ENCODE measurements at regions not wholly inside any gene's neighbourhood (a gene's known extent, or its start where the extent isn't known, plus 50 kb on each side); places are given as distances from the start of the nearest gene placed in this dataset.

GRCh38 chr2:18411626-18412025 lies 148.8 kb downstream of the RDH14 start:
- no peak for DNase-seq (ENCODE audit: low spot score)
- H3K27ac ChIP-seq: no peak overlapping the region
- POLR2A ChIA-PET (ENCODE audit: low non-redundant PET): no interaction called here
- TF ChIP-seq CTCF (conservative IDR thresholded peaks at IDR 0.05; ENCODE audit: low read depth): no peak
- CTCF ChIA-PET: no interaction called here

GRCh38 chr2:18410543-18410942 lies 149.9 kb downstream of the RDH14 start:
- DNase-seq (ENCODE audit: low spot score): no peak
- CTCF ChIA-PET: interaction anchor here (0.6 kb wide), 1 partner anchor 23 kb away, joined by 3 read pairs; no protein-coding TSS in a partner anchor
- POLR2A ChIA-PET (ENCODE audit: low non-redundant PET): no interaction called here
- no peak overlapping the region for H3K27ac ChIP-seq
- TF ChIP-seq CTCF (conservative IDR thresholded peaks at IDR 0.05; ENCODE audit: low read depth): no peak

- TF ChIP-seq CTCF (conservative IDR thresholded peaks at IDR 0.05; ENCODE audit: low read depth): no peak
- no peak for DNase-seq (ENCODE audit: low spot score)
- ChIA-PET POLR2A (ENCODE audit: low non-redundant PET) (no interaction called here), CTCF (interaction anchor here (0.6 to 0.8 kb wide), 4 partner anchors 22 to 1261 kb away, joined by 3 to 7 read pairs (median 3); no protein-coding TSS in a partner anchor)
- H3K27ac ChIP-seq: no peak overlapping the region
Measured at GRCh38 chr2:18408638-18409037, 151.8 kb downstream of the RDH14 start.

GRCh38 chr2:18406219-18406618 lies 154.2 kb downstream of the RDH14 start:
- no peak overlapping the region for H3K27ac ChIP-seq
- TF ChIP-seq CTCF (conservative IDR thresholded peaks at IDR 0.05; ENCODE audit: low read depth): no peak
- no peak for DNase-seq (ENCODE audit: low spot score)
- ChIA-PET POLR2A (ENCODE audit: low non-redundant PET) (no interaction called here), CTCF (no interaction called here)

GRCh38 chr2:18404708-18405107 lies 155.7 kb downstream of the RDH14 start:
- CTCF ChIA-PET: no interaction called here
- TF ChIP-seq CTCF (conservative IDR thresholded peaks at IDR 0.05; ENCODE audit: low read depth): no peak; the same call in 1 of the 2 replicates
- DNase-seq (ENCODE audit: low spot score): no peak
- POLR2A ChIA-PET (ENCODE audit: low non-redundant PET): no interaction called here
- H3K27ac ChIP-seq: no peak overlapping the region

- no peak for TF ChIP-seq CTCF (conservative IDR thresholded peaks at IDR 0.05; ENCODE audit: low read depth)
- POLR2A ChIA-PET (ENCODE audit: low non-redundant PET): no interaction called here
- CTCF ChIA-PET: no interaction called here
- DNase-seq (ENCODE audit: low spot score): no peak
- no peak overlapping the region for H3K27ac ChIP-seq
Measured at GRCh38 chr2:18403921-18404522, 156.4 kb downstream of the RDH14 start.
